ENCODE measurements at regions not wholly inside any gene's neighbourhood (a gene's known extent, or its start where the extent isn't known, plus 50 kb on each side); places are given as distances from the start of the nearest gene placed in this dataset.

GRCh38 chr12:46670636-46671035 is 155.2 kb downstream of the SLC38A4 start:
- Histone ChIP-seq H3K4me1 (ENCODE audit: control insufficient read depth, insufficient read depth, low read length) (no peaks in the 10 kb centered on the region), H3K36me3 (ENCODE audit: control insufficient read depth, insufficient read depth, low read length) (peaks cover 2% of the 10 kb centered on the region), H3K4me3 (ENCODE audit: low read length) (no peak overlapping the region), H3K27ac (ENCODE audit: low read length) (no peak overlapping the region), H3K27me3 (ENCODE audit: control insufficient read depth, insufficient read depth, low read length) (no peaks in the 10 kb centered on the region), H3K9me3 (ENCODE audit: control insufficient read depth, low read depth, low read length) (no peaks in the 10 kb centered on the region)
- no peak for DNase-seq
- WGBS (ENCODE audit: insufficient coverage, low lambda C conversion rate): no CpG with 5 or more reads among the region's 1 CpG

- no peak for DNase-seq
- no peak overlapping the region for H3K4me3 ChIP-seq (ENCODE audit: low read length)
- H3K4me1 ChIP-seq (ENCODE audit: control insufficient read depth, insufficient read depth, low read length): no peaks in the 10 kb centered on the region
- no peaks in the 10 kb centered on the region for H3K27me3 ChIP-seq (ENCODE audit: control insufficient read depth, insufficient read depth, low read length)
- no peak overlapping the region for H3K27ac ChIP-seq (ENCODE audit: low read length)
- peaks cover 2% of the 10 kb centered on the region for H3K36me3 ChIP-seq (ENCODE audit: control insufficient read depth, insufficient read depth, low read length)
- WGBS (ENCODE audit: insufficient coverage, low lambda C conversion rate): 100% methylated on average over 1 of the region's 2 CpGs
- no peaks in the 10 kb centered on the region for H3K9me3 ChIP-seq (ENCODE audit: control insufficient read depth, low read depth, low read length)
Observed at GRCh38 chr12:46669720-46670119, 156.1 kb downstream of the SLC38A4 start.

GRCh38 chr12:46667551-46667950 is 158.2 kb downstream of the SLC38A4 start:
- H3K27me3 ChIP-seq (ENCODE audit: control insufficient read depth, insufficient read depth, low read length): no peaks in the 10 kb centered on the region
- no peaks in the 10 kb centered on the region for H3K4me1 ChIP-seq (ENCODE audit: control insufficient read depth, insufficient read depth, low read length)
- no peak overlapping the region for H3K27ac ChIP-seq (ENCODE audit: low read length)
- H3K9me3 ChIP-seq (ENCODE audit: control insufficient read depth, low read depth, low read length): no peaks in the 10 kb centered on the region
- H3K4me3 ChIP-seq (ENCODE audit: low read length): no peak overlapping the region
- H3K36me3 ChIP-seq (ENCODE audit: control insufficient read depth, insufficient read depth, low read length): peaks cover 2% of the 10 kb centered on the region
- no peak for DNase-seq

GRCh38 chr12:46664761-46665287 is 161.0 kb downstream of the SLC38A4 start:
- H3K36me3 ChIP-seq (ENCODE audit: control insufficient read depth, insufficient read depth, low read length): peaks cover 1% of the 10 kb centered on the region
- no peak overlapping the region for H3K4me3 ChIP-seq (ENCODE audit: low read length)
- no peaks in the 10 kb centered on the region for H3K9me3 ChIP-seq (ENCODE audit: control insufficient read depth, low read depth, low read length)
- peaks cover 2% of the 10 kb centered on the region for H3K4me1 ChIP-seq (ENCODE audit: control insufficient read depth, insufficient read depth, low read length)
- WGBS (ENCODE audit: insufficient coverage, low lambda C conversion rate): 30% methylated on average over 2 of the region's 3 CpGs
- no peak overlapping the region for H3K27ac ChIP-seq (ENCODE audit: low read length)
- peak in 1 of 2 donors; percentile 30 for DNase-seq
- H3K27me3 ChIP-seq (ENCODE audit: control insufficient read depth, insufficient read depth, low read length): no peaks in the 10 kb centered on the region

GRCh38 chr12:46663318-46663717 is 162.5 kb downstream of the SLC38A4 start:
- Histone ChIP-seq H3K4me3 (ENCODE audit: low read length) (no peak overlapping the region), H3K36me3 (ENCODE audit: control insufficient read depth, insufficient read depth, low read length) (no peaks in the 10 kb centered on the region), H3K4me1 (ENCODE audit: control insufficient read depth, insufficient read depth, low read length) (peaks cover 2% of the 10 kb centered on the region), H3K9me3 (ENCODE audit: control insufficient read depth, low read depth, low read length) (no peaks in the 10 kb centered on the region), H3K27ac (ENCODE audit: low read length) (no peak overlapping the region), H3K27me3 (ENCODE audit: control insufficient read depth, insufficient read depth, low read length) (no peaks in the 10 kb centered on the region)
- DNase-seq: no peak

- WGBS (ENCODE audit: insufficient coverage, low lambda C conversion rate): no CpG with 5 or more reads among the region's 2 CpGs
- Histone ChIP-seq H3K27ac (ENCODE audit: low read length) (no peak overlapping the region), H3K4me3 (ENCODE audit: low read length) (no peak overlapping the region), H3K36me3 (ENCODE audit: control insufficient read depth, insufficient read depth, low read length) (no peaks in the 10 kb centered on the region), H3K27me3 (ENCODE audit: control insufficient read depth, insufficient read depth, low read length) (no peaks in the 10 kb centered on the region), H3K4me1 (ENCODE audit: control insufficient read depth, insufficient read depth, low read length) (peaks cover 2% of the 10 kb centered on the region), H3K9me3 (ENCODE audit: control insufficient read depth, low read depth, low read length) (no peaks in the 10 kb centered on the region)
- peak; percentile 55 to 69 for DNase-seq
Observed at GRCh38 chr12:46661110-46661845, 164.5 kb downstream of the SLC38A4 start.

- Histone ChIP-seq H3K36me3 (ENCODE audit: control insufficient read depth, insufficient read depth, low read length) (no peaks in the 10 kb centered on the region), H3K27ac (ENCODE audit: low read length) (no peak overlapping the region), H3K4me3 (ENCODE audit: low read length) (no peak overlapping the region), H3K9me3 (ENCODE audit: control insufficient read depth, low read depth, low read length) (no peaks in the 10 kb centered on the region), H3K27me3 (ENCODE audit: control insufficient read depth, insufficient read depth, low read length) (no peaks in the 10 kb centered on the region), H3K4me1 (ENCODE audit: control insufficient read depth, insufficient read depth, low read length) (peaks cover 2% of the 10 kb centered on the region)
- WGBS (ENCODE audit: insufficient coverage, low lambda C conversion rate): 77% methylated on average over 4 of the region's 5 CpGs
- no peak for DNase-seq
Observed at GRCh38 chr12:46660719-46661109, 165.1 kb downstream of the SLC38A4 start.

GRCh38 chr12:46660276-46660675 is 165.5 kb downstream of the SLC38A4 start:
- Histone ChIP-seq H3K4me1 (ENCODE audit: control insufficient read depth, insufficient read depth, low read length) (peaks cover 2% of the 10 kb centered on the region), H3K9me3 (ENCODE audit: control insufficient read depth, low read depth, low read length) (no peaks in the 10 kb centered on the region), H3K27me3 (ENCODE audit: control insufficient read depth, insufficient read depth, low read length) (no peaks in the 10 kb centered on the region), H3K27ac (ENCODE audit: low read length) (no peak overlapping the region), H3K36me3 (ENCODE audit: control insufficient read depth, insufficient read depth, low read length) (no peaks in the 10 kb centered on the region), H3K4me3 (ENCODE audit: low read length) (no peak overlapping the region)
- DNase-seq: no peak
- WGBS (ENCODE audit: insufficient coverage, low lambda C conversion rate): no CpG with 5 or more reads among the region's 1 CpG

- H3K27me3 ChIP-seq (ENCODE audit: control insufficient read depth, insufficient read depth, low read length): no peaks in the 10 kb centered on the region
- no CpG with 5 or more reads among the region's 4 CpGs for WGBS (ENCODE audit: insufficient coverage, low lambda C conversion rate)
- H3K4me3 ChIP-seq (ENCODE audit: low read length): no peak overlapping the region
- no peaks in the 10 kb centered on the region for H3K9me3 ChIP-seq (ENCODE audit: control insufficient read depth, low read depth, low read length)
- no peak for DNase-seq
- H3K36me3 ChIP-seq (ENCODE audit: control insufficient read depth, insufficient read depth, low read length): no peaks in the 10 kb centered on the region
- peaks cover 2% of the 10 kb centered on the region for H3K4me1 ChIP-seq (ENCODE audit: control insufficient read depth, insufficient read depth, low read length)
- peak overlapping the region; percentile 2 for H3K27ac ChIP-seq (ENCODE audit: low read length)
Observed at GRCh38 chr12:46659824-46660223, 166.0 kb downstream of the SLC38A4 start.

GRCh38 chr12:46659032-46659650 is 166.7 kb downstream of the SLC38A4 start:
- Histone ChIP-seq H3K36me3 (ENCODE audit: control insufficient read depth, insufficient read depth, low read length) (no peaks in the 10 kb centered on the region), H3K27ac (ENCODE audit: low read length) (peak overlapping the region; percentile 2), H3K9me3 (ENCODE audit: control insufficient read depth, low read depth, low read length) (no peaks in the 10 kb centered on the region), H3K27me3 (ENCODE audit: control insufficient read depth, insufficient read depth, low read length) (no peaks in the 10 kb centered on the region), H3K4me3 (ENCODE audit: low read length) (no peak overlapping the region), H3K4me1 (ENCODE audit: control insufficient read depth, insufficient read depth, low read length) (peaks cover 2% of the 10 kb centered on the region)
- 81% methylated on average over 4 of the region's 10 CpGs for WGBS (ENCODE audit: insufficient coverage, low lambda C conversion rate)
- no peak for DNase-seq

Measured in large intestine (tissue), 3 donors.